Tibial nerve (tissue), 4 donors: ENCODE measurements at regions not wholly inside any gene's neighbourhood (a gene's known extent, or its start where the extent isn't known, plus 50 kb on each side); places are given as distances from the start of the nearest gene placed in this dataset.

Experiments used
- CTCF ChIP-seq, 5 experiments: fragments of 200-600 bp in 3 of 5; fragments of 450-650 bp in 2 of 5; sonication (generic) in 3 of 5; IDR thresholded peaks; one replicate each; pipeline ENCODE4 v1.5.1; 2016 to 2019; ENCODE audit warnings: antibody characterized with exemption in 5 of 5, mild to moderate bottlenecking in 3 of 5, moderate library complexity in 2 of 5
- EP300 ChIP-seq, 2 donors: sonication (generic); formaldehyde crosslinking; IDR thresholded peaks; one replicate each; pipeline ENCODE4 v1.6.1; 2017; ENCODE audit warnings: antibody characterized with exemption in 2 of 2, mild to moderate bottlenecking in 1 of 2
- POLR2A ChIP-seq, 2 donors: fragments of 450-650 bp; IDR thresholded peaks; one replicate each; pipeline ENCODE4 v1.6.1; 2017; ENCODE audit warnings: antibody characterized with exemption in 2 of 2, mild to moderate bottlenecking in 2 of 2, moderate library complexity in 2 of 2

GRCh38 chr13:80452279-80452678 lies 111.4 kb upstream of the SPRY2 start:
- TF ChIP-seq POLR2A (IDR thresholded peaks at IDR 0.05): no peak
- no peak for TF ChIP-seq CTCF (IDR thresholded peaks at IDR 0.05)
- no peak for TF ChIP-seq EP300 (IDR thresholded peaks at IDR 0.05)
